HCT116 (cell line): ENCODE measurements at regions not wholly inside any gene's neighbourhood (a gene's known extent, or its start where the extent isn't known, plus 50 kb on each side); places are given as distances from the start of the nearest gene placed in this dataset.

Source experiments
- ATAC-seq: fragments of 200-7000 bp; cut with Tn5 transposase; 2 replicates; pipeline ENCODE4 v1.9.1; 2020; ENCODE audit warnings: mild to moderate bottlenecking, moderate library complexity
- BruUV-seq: library from RNA; stranded (reverse); fragments of 400-500 nt; replicated peaks from 2 replicates; lab custom pipeline; 2021; lab: Mats Ljungman, UMichigan
- CTCF ChIA-PET: fragments of 300-600 bp; sonication (Branson Sonifier 250); formaldehyde crosslinking; loops from one replicate; lab custom pipeline; 2021; ENCODE audit warnings: antibody characterized with exemption; lab: Charles Lee
- POLR2A ChIA-PET: fragments of 300-600, 350-600 bp; sonication (Branson Sonifier 250); formaldehyde crosslinking; loops from one replicate; lab custom pipeline; 2021; ENCODE audit warnings: antibody characterized with exemption; lab: Charles Lee
- RAD21 ChIA-PET, 2 experiments: fragments of 300-600 bp; sonication (Branson Sonifier 250); formaldehyde crosslinking; loops; one replicate each; lab custom pipeline; 2023; ENCODE audit warnings: low total read pairs in 2 of 2; ENCODE audit not compliant: uncharacterized antibody in 2 of 2, unreplicated experiment in 2 of 2, low non-redundant PET in 1 of 2; lab: Charles Lee
- DNase-seq: peaks from one replicate; pipeline ENCODE4 v3.0.0-alpha.2; 2010; ENCODE audit warnings: low read depth, low spot score
- H2AFZ ChIP-seq: fragments of 200-600 bp; shearing (Covaris generic), sonication (generic); 2 replicates; pipeline ENCODE4 v1.6.1; 2017; ENCODE audit warnings: low read depth, mixed run types, mixed read lengths, antibody characterized with exemption, low read length; ENCODE audit not compliant: poor library complexity, severe bottlenecking
- H3K27ac ChIP-seq: 2 replicates; pipeline ENCODE4 v1.5.1; 2012; ENCODE audit warnings: low read depth, low read length
- H3K27me3 ChIP-seq: fragments of 200-600 bp; sonication (generic); 2 replicates; pipeline ENCODE4 v1.6.1; 2016; ENCODE audit warnings: mixed run types, low read length, mixed read lengths; ENCODE audit not compliant: insufficient read depth
- H3K36me3 ChIP-seq, 2 experiments: fragments of 200-500 bp in 1 of 2; fragments of 200-600 bp in 1 of 2; sonication (Bioruptor generic) in 1 of 2; sonication (generic) in 1 of 2; 2 replicates each; pipeline versions ENCODE4 v1.5.1 to v1.6.1; 2014 to 2016; ENCODE audit warnings: low read length in 2 of 2, inconsistent platforms in 1 of 2, mixed read lengths in 1 of 2, mixed run types in 1 of 2; ENCODE audit not compliant: insufficient read depth in 2 of 2, control insufficient read depth in 1 of 2
- H3K4me1 ChIP-seq, 2 experiments: fragments of 200-600 bp in 1 of 2; sonication (generic) in 1 of 2; 2 replicates each; pipeline versions ENCODE4 v1.5.1 to v1.6.1; 2012 to 2017; ENCODE audit warnings: low read length in 2 of 2, inconsistent platforms in 1 of 2, mild to moderate bottlenecking in 1 of 2, mixed read lengths in 1 of 2, mixed run types in 1 of 2, moderate library complexity in 1 of 2; ENCODE audit not compliant: insufficient read depth in 2 of 2, control insufficient read depth in 1 of 2
- H3K4me2 ChIP-seq: fragments of 200-600 bp; sonication (generic); 2 replicates; pipeline ENCODE4 v1.6.1; 2017; ENCODE audit warnings: mixed run types, low read length, mixed read lengths
- H3K4me3 ChIP-seq, 2 experiments: fragments of 200-600 bp in 1 of 2; sonication (generic) in 1 of 2; replicated peaks in 1 of 2; 2 replicates each; pipeline ENCODE4 v1.5.1; 2011 to 2016; ENCODE audit warnings: low read length in 2 of 2, control low read depth in 1 of 2, low read depth in 1 of 2, mild to moderate bottlenecking in 1 of 2, mixed read lengths in 1 of 2, mixed run types in 1 of 2
- H3K79me2 ChIP-seq: fragments of 200-600 bp; sonication (generic); 2 replicates; pipeline ENCODE4 v1.6.1; 2017; ENCODE audit warnings: mild to moderate bottlenecking, mixed run types, low read length, moderate library complexity, mixed read lengths; ENCODE audit not compliant: insufficient read depth
- H3K9ac ChIP-seq: fragments of 200-600 bp; sonication (generic); 2 replicates; pipeline ENCODE4 v1.6.1; 2016; ENCODE audit warnings: low read length, mixed read lengths
- H3K9me2 ChIP-seq: fragments of 200-600 bp; sonication (generic), shearing (Covaris generic); 2 replicates; pipeline ENCODE4 v1.6.1; 2017; ENCODE audit warnings: mixed run types, mild to moderate bottlenecking, moderate library complexity; ENCODE audit not compliant: insufficient read depth
- H3K9me3 ChIP-seq, 2 experiments: fragments of 200-500 bp in 1 of 2; fragments of 200-600 bp in 1 of 2; sonication (Bioruptor generic) in 1 of 2; sonication (generic) in 1 of 2; 2 replicates each; pipeline ENCODE4 v1.6.1; 2014 to 2017; ENCODE audit warnings: low read length in 2 of 2, mixed read lengths in 2 of 2, inconsistent platforms in 1 of 2, low read depth in 1 of 2, mild to moderate bottlenecking in 1 of 2, mixed run types in 1 of 2, moderate library complexity in 1 of 2; ENCODE audit not compliant: control insufficient read depth in 1 of 2, insufficient read depth in 1 of 2
- H4K20me1 ChIP-seq: fragments of 200-600 bp; sonication (generic), shearing (Covaris generic); 2 replicates; pipeline ENCODE4 v1.6.1; 2017; ENCODE audit warnings: mixed run types, mild to moderate bottlenecking, moderate library complexity; ENCODE audit not compliant: insufficient read depth
- EGR1 ChIP-seq: IDR thresholded peaks from 2 replicates; pipeline ENCODE4 v1.6.1; 2012; ENCODE audit warnings: low read depth
- ELF1 ChIP-seq: IDR thresholded peaks from 2 replicates; pipeline ENCODE4 v1.6.1; 2012; ENCODE audit warnings: low read depth, borderline replicate concordance
- EZH2 ChIP-seq: fragments of 200-600 bp; sonication (generic); IDR thresholded peaks from 2 replicates; pipeline ENCODE4 v1.6.1; 2017; ENCODE audit warnings: antibody characterized with exemption, mixed run types
- EZH2phosphoT487 ChIP-seq: fragments of 200-600 bp; IDR thresholded peaks from 2 replicates; pipeline ENCODE4 v1.6.1; 2018; ENCODE audit warnings: antibody characterized with exemption, borderline replicate concordance
- FOSL1 ChIP-seq: IDR thresholded peaks from 2 replicates; pipeline ENCODE4 v1.6.1; 2012; ENCODE audit warnings: low read depth
- POLR2A ChIP-seq: IDR thresholded peaks from 2 replicates; pipeline ENCODE4 v1.7.0; 2011; ENCODE audit warnings: borderline replicate concordance; ENCODE audit not compliant: insufficient read depth, insufficient read length; ENCODE audit errors: extremely low read depth
- POLR2AphosphoS5 ChIP-seq: IDR thresholded peaks from 2 replicates; pipeline ENCODE4 v1.6.1; 2011; ENCODE audit warnings: mild to moderate bottlenecking, low read depth, low read length, moderate library complexity
- RAD21 ChIP-seq: IDR thresholded peaks from 2 replicates; pipeline ENCODE4 v1.6.1; 2012; ENCODE audit warnings: low read depth, mild to moderate bottlenecking
- SIN3A ChIP-seq: IDR thresholded peaks from 2 replicates; pipeline ENCODE4 v1.6.1; 2012; ENCODE audit warnings: low read depth
- SP1 ChIP-seq: IDR thresholded peaks from 2 replicates; pipeline ENCODE4 v1.6.1; 2012; ENCODE audit warnings: low read depth
- SRF ChIP-seq: IDR thresholded peaks from 2 replicates; pipeline ENCODE4 v1.6.1; 2012; ENCODE audit warnings: low read depth
- YY1 ChIP-seq: IDR thresholded peaks from 2 replicates; pipeline ENCODE4 v1.6.1; 2011; ENCODE audit warnings: low read length, low read depth, moderate library complexity, mild to moderate bottlenecking; ENCODE audit not compliant: insufficient replicate concordance; ENCODE audit errors: extremely low read depth
- ZFX ChIP-seq: fragments of 450-650 bp; IDR thresholded peaks from 2 replicates; pipeline ENCODE4 v1.6.1; 2017
- ZNF274 ChIP-seq: fragments of 200-500 bp; sonication (Bioruptor generic); IDR thresholded peaks from 2 replicates; pipeline ENCODE4 v1.6.1; 2014; ENCODE audit warnings: mild to moderate bottlenecking, low read depth, low read length, inconsistent platforms
- intact Hi-C: fragments of 100-400 bp; cut with micrococcal nuclease; formaldehyde crosslinking; loops from 2 replicates; pipeline ENCODE4 v1.10.0; 2022
- TF ChIP-seq, protein P1 (sequence below): IDR thresholded peaks from 2 replicates; pipeline ENCODE4 v1.6.1; 2012; ENCODE audit warnings: low read depth
- TF ChIP-seq, protein P2 (sequence below), 3 experiments: fragments of 200-600 bp in 1 of 3; sonication (generic) in 1 of 3; IDR thresholded peaks in 2 of 3; conservative IDR thresholded peaks in 1 of 3; 2 replicates each; pipeline ENCODE4 v1.5.1; 2012 to 2017; ENCODE audit warnings: low read depth in 2 of 3, low read length in 2 of 3, antibody characterized with exemption in 1 of 3, borderline replicate concordance in 1 of 3, control low read depth in 1 of 3, mild to moderate bottlenecking in 1 of 3, mixed read lengths in 1 of 3, mixed run types in 1 of 3, moderate library complexity in 1 of 3; ENCODE audit not compliant: insufficient read depth in 1 of 3
- TF ChIP-seq, protein P3 (sequence below): IDR thresholded peaks from 2 replicates; pipeline ENCODE4 v1.6.1; 2012
- TF ChIP-seq, protein P4 (sequence below): IDR thresholded peaks from 2 replicates; pipeline ENCODE4 v1.6.1; 2012

DNA sequence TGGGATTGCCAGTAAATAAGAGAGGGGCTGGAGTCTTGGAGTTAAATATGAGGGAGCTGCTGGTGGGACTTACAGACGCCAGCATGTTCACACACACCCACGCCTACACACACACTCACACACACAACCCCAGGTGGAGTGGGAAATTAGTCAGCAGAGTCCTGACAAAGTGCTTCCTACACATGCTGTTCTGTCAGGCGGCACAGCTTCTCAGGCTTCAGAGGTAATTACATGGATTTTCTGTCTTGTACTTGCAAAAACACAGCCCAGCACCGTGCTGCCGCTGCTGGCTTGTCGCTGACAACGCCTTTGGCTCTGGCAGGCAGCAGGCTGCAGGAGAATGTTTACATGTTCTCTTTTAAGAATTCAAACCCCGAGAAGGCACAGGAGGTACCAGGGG lies 1186.3 kb upstream of the CELF4 start:
- TF ChIP-seq, protein P1, sequence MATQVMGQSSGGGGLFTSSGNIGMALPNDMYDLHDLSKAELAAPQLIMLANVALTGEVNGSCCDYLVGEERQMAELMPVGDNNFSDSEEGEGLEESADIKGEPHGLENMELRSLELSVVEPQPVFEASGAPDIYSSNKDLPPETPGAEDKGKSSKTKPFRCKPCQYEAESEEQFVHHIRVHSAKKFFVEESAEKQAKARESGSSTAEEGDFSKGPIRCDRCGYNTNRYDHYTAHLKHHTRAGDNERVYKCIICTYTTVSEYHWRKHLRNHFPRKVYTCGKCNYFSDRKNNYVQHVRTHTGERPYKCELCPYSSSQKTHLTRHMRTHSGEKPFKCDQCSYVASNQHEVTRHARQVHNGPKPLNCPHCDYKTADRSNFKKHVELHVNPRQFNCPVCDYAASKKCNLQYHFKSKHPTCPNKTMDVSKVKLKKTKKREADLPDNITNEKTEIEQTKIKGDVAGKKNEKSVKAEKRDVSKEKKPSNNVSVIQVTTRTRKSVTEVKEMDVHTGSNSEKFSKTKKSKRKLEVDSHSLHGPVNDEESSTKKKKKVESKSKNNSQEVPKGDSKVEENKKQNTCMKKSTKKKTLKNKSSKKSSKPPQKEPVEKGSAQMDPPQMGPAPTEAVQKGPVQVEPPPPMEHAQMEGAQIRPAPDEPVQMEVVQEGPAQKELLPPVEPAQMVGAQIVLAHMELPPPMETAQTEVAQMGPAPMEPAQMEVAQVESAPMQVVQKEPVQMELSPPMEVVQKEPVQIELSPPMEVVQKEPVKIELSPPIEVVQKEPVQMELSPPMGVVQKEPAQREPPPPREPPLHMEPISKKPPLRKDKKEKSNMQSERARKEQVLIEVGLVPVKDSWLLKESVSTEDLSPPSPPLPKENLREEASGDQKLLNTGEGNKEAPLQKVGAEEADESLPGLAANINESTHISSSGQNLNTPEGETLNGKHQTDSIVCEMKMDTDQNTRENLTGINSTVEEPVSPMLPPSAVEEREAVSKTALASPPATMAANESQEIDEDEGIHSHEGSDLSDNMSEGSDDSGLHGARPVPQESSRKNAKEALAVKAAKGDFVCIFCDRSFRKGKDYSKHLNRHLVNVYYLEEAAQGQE: no peak
- no peak for TF ChIP-seq SP1
- no peak for TF ChIP-seq EZH2phosphoT487
- TF ChIP-seq, protein P2, sequence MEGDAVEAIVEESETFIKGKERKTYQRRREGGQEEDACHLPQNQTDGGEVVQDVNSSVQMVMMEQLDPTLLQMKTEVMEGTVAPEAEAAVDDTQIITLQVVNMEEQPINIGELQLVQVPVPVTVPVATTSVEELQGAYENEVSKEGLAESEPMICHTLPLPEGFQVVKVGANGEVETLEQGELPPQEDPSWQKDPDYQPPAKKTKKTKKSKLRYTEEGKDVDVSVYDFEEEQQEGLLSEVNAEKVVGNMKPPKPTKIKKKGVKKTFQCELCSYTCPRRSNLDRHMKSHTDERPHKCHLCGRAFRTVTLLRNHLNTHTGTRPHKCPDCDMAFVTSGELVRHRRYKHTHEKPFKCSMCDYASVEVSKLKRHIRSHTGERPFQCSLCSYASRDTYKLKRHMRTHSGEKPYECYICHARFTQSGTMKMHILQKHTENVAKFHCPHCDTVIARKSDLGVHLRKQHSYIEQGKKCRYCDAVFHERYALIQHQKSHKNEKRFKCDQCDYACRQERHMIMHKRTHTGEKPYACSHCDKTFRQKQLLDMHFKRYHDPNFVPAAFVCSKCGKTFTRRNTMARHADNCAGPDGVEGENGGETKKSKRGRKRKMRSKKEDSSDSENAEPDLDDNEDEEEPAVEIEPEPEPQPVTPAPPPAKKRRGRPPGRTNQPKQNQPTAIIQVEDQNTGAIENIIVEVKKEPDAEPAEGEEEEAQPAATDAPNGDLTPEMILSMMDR (IDR thresholded peaks at IDR 0.05 in 2 of 3, conservative IDR thresholded peaks at IDR 0.05 in 1 of 3; ENCODE audit: borderline replicate concordance in 1 of 3, insufficient read depth in 1 of 3, low read depth in 2 of 3, low read length in 2 of 3): no peak
- TF ChIP-seq SIN3A: no peak
- no peak for TF ChIP-seq EGR1
- TF ChIP-seq YY1: no peak
- TF ChIP-seq SRF: no peak
- no peak for TF ChIP-seq POLR2A
- TF ChIP-seq, protein P3, sequence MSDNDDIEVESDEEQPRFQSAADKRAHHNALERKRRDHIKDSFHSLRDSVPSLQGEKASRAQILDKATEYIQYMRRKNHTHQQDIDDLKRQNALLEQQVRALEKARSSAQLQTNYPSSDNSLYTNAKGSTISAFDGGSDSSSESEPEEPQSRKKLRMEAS: no peak
- no peak for TF ChIP-seq POLR2AphosphoS5
- TF ChIP-seq FOSL1: no peak
- no peak for TF ChIP-seq RAD21
- no peak for TF ChIP-seq ELF1
- no peak for TF ChIP-seq ZNF274
- TF ChIP-seq ZFX: no peak
- TF ChIP-seq, protein P4, sequence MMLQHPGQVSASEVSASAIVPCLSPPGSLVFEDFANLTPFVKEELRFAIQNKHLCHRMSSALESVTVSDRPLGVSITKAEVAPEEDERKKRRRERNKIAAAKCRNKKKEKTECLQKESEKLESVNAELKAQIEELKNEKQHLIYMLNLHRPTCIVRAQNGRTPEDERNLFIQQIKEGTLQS: no peak
- TF ChIP-seq EZH2: no peak
- Histone ChIP-seq H3K4me2 (no peak overlapping the region), H3K4me1 (no peaks in the 10 kb centered on the region), H3K79me2 (no peaks in the 10 kb centered on the region), H3K36me3 (no peaks in the 10 kb centered on the region), H3K27ac (no peak overlapping the region), H3K9ac (no peak overlapping the region), H3K4me3 (no peak overlapping the region), H3K9me2 (no peaks in the 10 kb centered on the region), H3K9me3 (no peaks in the 10 kb centered on the region; a peak in 1 of 4 replicates), H4K20me1 (no peaks in the 10 kb centered on the region), H3K27me3 (no peaks in the 10 kb centered on the region), H2AFZ (no peak overlapping the region)
- intact Hi-C loops: no loop called here
- BruUV-seq: no TSS peak
- ChIA-PET CTCF (no interaction called here), RAD21 (no interaction called here), POLR2A (no interaction called here)
- DNase-seq: no peak
- ATAC-seq: no peak
